Ovary (tissue), 7 donors: ENCODE measurements at regions not wholly inside any gene's neighbourhood (a gene's known extent, or its start where the extent isn't known, plus 50 kb on each side); places are given as distances from the start of the nearest gene placed in this dataset.

ENCODE experiments used
- DNase-seq, 5 donors: peaks; one replicate each; pipeline ENCODE4 v3.0.0-alpha.2; 2019 to 2020
- H3K27ac ChIP-seq, 2 donors: fragments of 200-600 bp; one replicate each; pipeline versions ENCODE4 v1.5.1 to v1.8.0; 2019 to 2022
- H3K27me3 ChIP-seq: fragments of 200-600 bp; one replicate; pipeline ENCODE4 v1.8.0; 2022
- H3K36me3 ChIP-seq: fragments of 200-600 bp; sonication (generic); one replicate; pipeline ENCODE4 v1.5.1; 2019
- H3K4me1 ChIP-seq: one replicate; pipeline ENCODE4 v1.8.1; 2013; ENCODE audit warnings: mild to moderate bottlenecking, moderate library complexity; ENCODE audit not compliant: insufficient read depth
- H3K4me3 ChIP-seq: fragments of 200-600 bp; sonication (generic); one replicate; pipeline ENCODE4 v1.5.1; 2017
- H3K9me3 ChIP-seq, 2 donors: fragments of 200-600 bp in 1 of 2; sonication (generic) in 1 of 2; one replicate each; pipeline versions ENCODE4 v1.5.1 to v1.8.1; 2013 to 2019; ENCODE audit warnings: mild to moderate bottlenecking in 1 of 2, moderate library complexity in 1 of 2
- CTCF ChIP-seq, 3 donors: fragments of 450-650 bp in 2 of 3; fragments of 200-600 bp in 1 of 3; IDR thresholded peaks; one replicate each; pipeline versions ENCODE4 v1.5.1 to v1.8.0; 2016 to 2022; ENCODE audit warnings: antibody characterized with exemption in 3 of 3, mild to moderate bottlenecking in 1 of 3
- EP300 ChIP-seq: sonication (generic); formaldehyde crosslinking; IDR thresholded peaks from one replicate; pipeline ENCODE4 v1.6.1; 2017; ENCODE audit warnings: antibody characterized with exemption
- POLR2A ChIP-seq: fragments of 450-650 bp; IDR thresholded peaks from one replicate; pipeline ENCODE4 v1.6.1; 2017; ENCODE audit warnings: antibody characterized with exemption, mild to moderate bottlenecking, moderate library complexity
- WGBS, 3 donors: extraction: QIAGEN DNeasy Blood & Tissue Kit in 1 of 3; methylation state at CpG; one replicate each; pipeline versions ENCODE4 v1.1.5 to v1.1.7; 2013 to 2017; 5-methylcytosine and 5-hydroxymethylcytosine counted together
- intact Hi-C, 4 donors: fragments of 100-400 bp; cut with DNase I; formaldehyde crosslinking; loops; one replicate each; pipeline versions ENCODE4 v1.11.0 to v1.15.1; 2022 to 2023
- donor health status: DM: no; HTN: no; CAD: no; lungs with moderate emphysema.
- donor health status: DM: no; HTN: no; CAD: no.
- donor health status: Bipolar disorder and iron deficiency.
- donor health status: DM: no; HTN: no; CAD: no.
- donor health status: DM: yes; HTN: yes; CAD: no.

- Histone ChIP-seq H3K27me3 (no peaks in the 10 kb centered on the region), H3K4me3 (no peak overlapping the region), H3K9me3 (no peaks in the 10 kb centered on the region), H3K27ac (no peak overlapping the region), H3K4me1 (peaks cover 7% of the 10 kb centered on the region), H3K36me3 (no peaks in the 10 kb centered on the region)
- WGBS, 3 donors = 83 to 97% (median 84%) methylated on average over 3 of the region's 3 CpGs
- DNase-seq = no peak
- TF ChIP-seq EP300 = no peak
- no peak for TF ChIP-seq POLR2A
- no peak for TF ChIP-seq CTCF (IDR thresholded peaks at IDR 0.05)
- intact Hi-C loops = loop anchor here in 3 of 4 donors (5.0 to 10.0 kb wide), 4 partner anchors 61 to 683 kb away; no protein-coding TSS in a partner anchor
Measured at GRCh38 chr19:32035626-32036025, 309.8 kb upstream of the ZNF507 start.

GRCh38 chr19:32038021-32038920 lies 307.1 kb upstream of the ZNF507 start:
- Histone ChIP-seq H3K36me3 (no peaks in the 10 kb centered on the region), H3K27ac (peak overlapping the region in 1 of 2 donors; percentile 75), H3K9me3 (no peaks in the 10 kb centered on the region), H3K4me3 (no peak overlapping the region), H3K4me1 (peaks cover 10% of the 10 kb centered on the region), H3K27me3 (no peaks in the 10 kb centered on the region)
- WGBS, 3 donors = 12 to 13% (median 12%) methylated on average over 13 of the region's 13 CpGs
- intact Hi-C loops = loop anchor here in 3 of 4 donors (5.0 to 10.0 kb wide), 4 partner anchors 63 to 686 kb away; no protein-coding TSS in a partner anchor
- TF ChIP-seq CTCF (IDR thresholded peaks at IDR 0.05) (no peak), POLR2A (no peak), EP300 (no peak)
- DNase-seq = peak; percentile 39 to 60 (median 57)

- H3K36me3 ChIP-seq = no peaks in the 10 kb centered on the region
- TF ChIP-seq CTCF (IDR thresholded peaks at IDR 0.05) (no peak), EP300 (no peak), POLR2A (no peak)
- H3K4me1 ChIP-seq = peaks cover 10% of the 10 kb centered on the region
- WGBS, 3 donors = 4 to 16% (median 7%) methylated on average over 6 of the region's 6 CpGs
- H3K27ac ChIP-seq = peak overlapping the region in 1 of 2 donors; percentile 75
- no peak for DNase-seq
- no peak overlapping the region for H3K4me3 ChIP-seq
- H3K27me3 ChIP-seq = no peaks in the 10 kb centered on the region
- intact Hi-C loops = loop anchor here in 3 of 4 donors (5.0 to 10.0 kb wide), 4 partner anchors 64 to 687 kb away; no protein-coding TSS in a partner anchor
- no peaks in the 10 kb centered on the region for H3K9me3 ChIP-seq
Measured at GRCh38 chr19:32038961-32039360, 306.4 kb upstream of the ZNF507 start.

- TF ChIP-seq POLR2A (no peak), CTCF (IDR thresholded peaks at IDR 0.05) (no peak)
- Histone ChIP-seq H3K9me3 (no peaks in the 10 kb centered on the region), H3K27me3 (no peaks in the 10 kb centered on the region), H3K36me3 (no peaks in the 10 kb centered on the region), H3K4me3 (no peak overlapping the region), H3K27ac (peak overlapping the region in 1 of 2 donors; percentile 75), H3K4me1 (peaks cover 10% of the 10 kb centered on the region)
- intact Hi-C loops = loop anchor here in 3 of 4 donors (5.0 to 10.0 kb wide), 4 partner anchors 65 to 687 kb away; no protein-coding TSS in a partner anchor
- DNase-seq = peak; percentile 35 to 50 (median 45)
- 9 to 21% (median 14%) methylated on average over 13 of the region's 13 CpGs for WGBS, 3 donors
Measured at GRCh38 chr19:32039440-32039839, 306.0 kb upstream of the ZNF507 start.
